IMR-90 (cell line): ENCODE measurements at regions not wholly inside any gene's neighbourhood (a gene's known extent, or its start where the extent isn't known, plus 50 kb on each side); places are given as distances from the start of the nearest gene placed in this dataset.

Experiments
- ATAC-seq: fragments of 200-7000 bp; cut with Tn5 transposase; 2 replicates; pipeline ENCODE4 v1.9.1; 2020; ENCODE audit warnings: low read depth, mild to moderate bottlenecking, moderate library complexity
- BruUV-seq: library from RNA; stranded (reverse); fragments of 400-500 nt; replicated peaks from 2 replicates; lab custom pipeline; 2021; lab: Mats Ljungman, UMichigan
- CTCF ChIA-PET: fragments of 300-600 bp; formaldehyde crosslinking; extraction: SDS; loops from one replicate; lab custom pipeline; 2021; ENCODE audit warnings: antibody characterized with exemption; lab: Yijun Ruan, JAX
- POLR2A ChIA-PET: fragments of 300-600 bp; sonication (Branson Sonifier 250); formaldehyde crosslinking; loops from one replicate; lab custom pipeline; 2022; ENCODE audit warnings: antibody characterized with exemption; ENCODE audit not compliant: unreplicated experiment; lab: Charles Lee
- DNase-seq: peaks from one replicate; pipeline ENCODE4 v3.0.0; 2013
- H2AFZ ChIP-seq: replicated peaks from 2 replicates; pipeline ENCODE3; 2013; ENCODE audit warnings: low read length, mild to moderate bottlenecking; ENCODE audit not compliant: poor library complexity
- H2AK5ac ChIP-seq: 2 replicates; pipeline ENCODE4 v1.6.1; 2013; ENCODE audit warnings: low read depth, low read length, inconsistent platforms
- H2AK9ac ChIP-seq: replicated peaks from 2 replicates; pipeline ENCODE3; 2013; ENCODE audit warnings: mild to moderate bottlenecking, low read depth, low read length, moderate library complexity; ENCODE audit not compliant: poor library complexity
- H2BK120ac ChIP-seq: 2 replicates; pipeline ENCODE4 v1.6.1; 2013; ENCODE audit warnings: low read depth, low read length, inconsistent platforms
- H2BK15ac ChIP-seq: 3 replicates; pipeline ENCODE4 v1.6.1; 2013; ENCODE audit warnings: low read depth, low read length, inconsistent platforms
- H2BK20ac ChIP-seq: 2 replicates; pipeline ENCODE4 v1.6.1; 2013; ENCODE audit warnings: low read depth, mild to moderate bottlenecking, inconsistent platforms, low read length, moderate library complexity
- H2BK5ac ChIP-seq: 2 replicates; pipeline ENCODE4 v1.6.1; 2013; ENCODE audit warnings: mild to moderate bottlenecking, low read depth, low read length, inconsistent platforms; ENCODE audit not compliant: poor library complexity, severe bottlenecking
- H3K14ac ChIP-seq: replicated peaks from 2 replicates; pipeline ENCODE4 v1.6.1; 2013; ENCODE audit warnings: low read depth, low read length, inconsistent platforms
- H3K18ac ChIP-seq: 2 replicates; pipeline ENCODE4 v1.6.1; 2013; ENCODE audit warnings: low read depth, low read length, control low read depth
- H3K23ac ChIP-seq: 2 replicates; pipeline ENCODE4 v1.6.1; 2013; ENCODE audit warnings: low read depth, low read length, inconsistent platforms
- H3K27ac ChIP-seq: 2 replicates; pipeline ENCODE4 v1.5.1; 2013; ENCODE audit warnings: mild to moderate bottlenecking, control low read depth, low read length; ENCODE audit not compliant: insufficient read depth
- H3K27me3 ChIP-seq: 2 replicates; pipeline ENCODE4 v1.6.1; 2013; ENCODE audit warnings: low read length; ENCODE audit not compliant: control insufficient read depth, insufficient read depth
- H3K36me3 ChIP-seq: 2 replicates; pipeline ENCODE4 v1.6.1; 2013; ENCODE audit warnings: low read length, mixed read lengths; ENCODE audit not compliant: control insufficient read depth, insufficient read depth
- H3K4ac ChIP-seq: 2 replicates; pipeline ENCODE4 v1.6.1; 2013; ENCODE audit warnings: low read depth, low read length, inconsistent platforms
- H3K4me1 ChIP-seq: 2 replicates; pipeline ENCODE4 v1.6.1; 2013; ENCODE audit warnings: low read length, mixed read lengths; ENCODE audit not compliant: control insufficient read depth, insufficient read depth
- H3K4me2 ChIP-seq: 2 replicates; pipeline ENCODE4 v1.6.1; 2013; ENCODE audit warnings: low read depth, mild to moderate bottlenecking, control low read depth, low read length, moderate library complexity
- H3K4me3 ChIP-seq: 2 replicates; pipeline ENCODE4 v1.5.1; 2013; ENCODE audit warnings: low read depth, mild to moderate bottlenecking, control low read depth, low read length, moderate library complexity; ENCODE audit not compliant: insufficient read depth
- H3K56ac ChIP-seq: 2 replicates; pipeline ENCODE4 v1.6.1; 2013; ENCODE audit warnings: low read length, inconsistent platforms; ENCODE audit not compliant: insufficient read depth; ENCODE audit errors: extremely low read depth
- H3K79me1 ChIP-seq, 2 experiments: 2 replicates each; pipeline ENCODE4 v1.6.1; 2013; ENCODE audit warnings: low read length in 2 of 2, inconsistent platforms in 1 of 2, low read depth in 1 of 2
- H3K9ac ChIP-seq: 2 replicates; pipeline ENCODE4 v1.6.1; 2013; ENCODE audit warnings: low read depth, low read length, control low read depth
- H3K9me1 ChIP-seq: 2 replicates; pipeline ENCODE4 v1.6.1; 2013; ENCODE audit warnings: low read length, inconsistent platforms; ENCODE audit not compliant: insufficient read depth
- H3K9me3 ChIP-seq: 2 replicates; pipeline ENCODE4 v1.6.1; 2013; ENCODE audit warnings: low read length; ENCODE audit not compliant: control insufficient read depth, insufficient read depth
- H4K20me1 ChIP-seq: 2 replicates; pipeline ENCODE4 v1.6.1; 2013; ENCODE audit warnings: low read length, inconsistent platforms; ENCODE audit not compliant: insufficient read depth
- H4K5ac ChIP-seq: 2 replicates; pipeline ENCODE4 v1.6.1; 2013; ENCODE audit warnings: mild to moderate bottlenecking, low read depth, low read length, control low read depth
- H4K8ac ChIP-seq, 2 experiments: 2 replicates each; pipeline ENCODE4 v1.6.1; 2013; ENCODE audit warnings: low read depth in 2 of 2, low read length in 2 of 2, control low read depth in 1 of 2, inconsistent platforms in 1 of 2
- H4K91ac ChIP-seq: 2 replicates; pipeline ENCODE4 v1.6.1; 2013; ENCODE audit warnings: low read depth, low read length, inconsistent platforms; ENCODE audit not compliant: insufficient read depth
- BHLHE40 ChIP-seq: fragments of 150-350 bp; IDR thresholded peaks from 2 replicates; pipeline ENCODE4 v1.6.1; 2016; ENCODE audit warnings: mild to moderate bottlenecking, low read depth, low read length
- CEBPB ChIP-seq: IDR thresholded peaks from 2 replicates; pipeline ENCODE4 v1.6.1; 2012; ENCODE audit warnings: low read depth, low read length, improper control_type of control experiment
- CHD1 ChIP-seq: IDR thresholded peaks from 2 replicates; pipeline ENCODE4 v1.6.1; 2012; ENCODE audit warnings: low read depth, low read length, improper control_type of control experiment
- CTCF ChIP-seq: conservative IDR thresholded peaks from 2 replicates; pipeline ENCODE4 v1.5.1; 2012; ENCODE audit warnings: mild to moderate bottlenecking, low read depth, low read length, improper control_type of control experiment
- ELK1 ChIP-seq: fragments of 150-350 bp; IDR thresholded peaks from 2 replicates; pipeline ENCODE4 v1.6.1; 2016; ENCODE audit warnings: low read depth, mild to moderate bottlenecking, low read length, moderate library complexity, borderline replicate concordance
- FOS ChIP-seq: fragments of 150-350 bp; IDR thresholded peaks from 2 replicates; pipeline ENCODE4 v1.6.1; 2016; ENCODE audit warnings: low read depth, low read length
- MAFK ChIP-seq: IDR thresholded peaks from 2 replicates; pipeline ENCODE4 v1.6.1; 2012; ENCODE audit warnings: low read depth, low read length, improper control_type of control experiment
- MAZ ChIP-seq: IDR thresholded peaks from 2 replicates; pipeline ENCODE4 v1.6.1; 2012; ENCODE audit warnings: low read depth, mild to moderate bottlenecking, low read length, improper control_type of control experiment, moderate library complexity, borderline replicate concordance
- MXI1 ChIP-seq: IDR thresholded peaks from 2 replicates; pipeline ENCODE4 v1.6.1; 2012; ENCODE audit warnings: low read depth, mild to moderate bottlenecking, low read length, moderate library complexity, borderline replicate concordance
- NFE2L2 ChIP-seq: fragments of 150-350 bp; IDR thresholded peaks from 2 replicates; pipeline ENCODE4 v1.6.1; 2016; ENCODE audit warnings: low read depth, mild to moderate bottlenecking, low read length
- POLR2A ChIP-seq: IDR thresholded peaks from 2 replicates; pipeline ENCODE4 v1.6.1; 2012; ENCODE audit warnings: mild to moderate bottlenecking, low read depth, low read length
- RAD21 ChIP-seq: IDR thresholded peaks from 2 replicates; pipeline ENCODE4 v1.6.1; 2012; ENCODE audit warnings: low read length, improper control_type of control experiment
- RCOR1 ChIP-seq: IDR thresholded peaks from 2 replicates; pipeline ENCODE4 v1.6.1; 2012; ENCODE audit warnings: mild to moderate bottlenecking, low read length, improper control_type of control experiment; ENCODE audit not compliant: insufficient replicate concordance
- RFX5 ChIP-seq: IDR thresholded peaks from 2 replicates; pipeline ENCODE4 v1.8.0; 2012; ENCODE audit warnings: low read depth, mild to moderate bottlenecking, low read length, moderate library complexity
- SMC3 ChIP-seq: fragments of 150-350 bp; IDR thresholded peaks from 2 replicates; pipeline ENCODE4 v1.6.1; 2016; ENCODE audit warnings: low read depth, mild to moderate bottlenecking, antibody characterized with exemption, low read length, moderate library complexity
- USF2 ChIP-seq: fragments of 150-350 bp; IDR thresholded peaks from 2 replicates; pipeline ENCODE4 v1.6.1; 2017; ENCODE audit warnings: mild to moderate bottlenecking, antibody characterized with exemption, low read length, low read depth
- WGBS, 2 experiments: methylation state at CpG; one replicate each; pipeline versions ENCODE4 v1.1.5 to v1.1.7; 2013; ENCODE audit warnings: missing lambda C conversion rate in 2 of 2; ENCODE audit not compliant: insufficient read length in 1 of 2; ENCODE audit errors: extremely low coverage in 2 of 2; 5-methylcytosine and 5-hydroxymethylcytosine counted together
- dilution Hi-C: fragments of 300-500 bp; cut with HindIII; formaldehyde crosslinking; loops from one replicate; pipeline ENCODE4 v1.14.3; 2018; ENCODE audit warnings: low sequenced_read_pairs; ENCODE audit not compliant: unreplicated experiment
- in situ Hi-C: fragments of 300-500 bp; cut with MboI; formaldehyde crosslinking; loops from 3 replicates; pipeline ENCODE4 v1.14.3; 2019; ENCODE audit warnings: low sequenced_read_pairs, inconsistent platforms, mixed read lengths
- intact Hi-C: fragments of 100-400 bp; cut with micrococcal nuclease; formaldehyde crosslinking; loops from 2 replicates; pipeline ENCODE4 v1.10.0; 2022

- dilution Hi-C loops: no loop called here
- Histone ChIP-seq H4K20me1 (no peaks in the 10 kb centered on the region), H2BK120ac (no peak overlapping the region), H3K56ac (no peak overlapping the region), H2AK9ac (no peak overlapping the region), H4K91ac (no peak overlapping the region), H3K27me3 (no peaks in the 10 kb centered on the region), H3K4me1 (no peaks in the 10 kb centered on the region), H3K4me2 (no peak overlapping the region), H3K14ac (no peak overlapping the region), H3K9ac (no peak overlapping the region), H3K4ac (no peak overlapping the region), H4K5ac (no peak overlapping the region), H3K23ac (no peak overlapping the region), H2BK5ac (no peak overlapping the region), H3K79me1 (no peaks in the 10 kb centered on the region), H3K18ac (no peak overlapping the region), H2BK15ac (no peak overlapping the region), H2AFZ (no peak overlapping the region), H2BK20ac (no peak overlapping the region), H3K36me3 (peaks cover 3% of the 10 kb centered on the region; the same call in 1 of the 2 replicates), H2AK5ac (no peak overlapping the region), H3K4me3 (no peak overlapping the region), H4K8ac (no peak overlapping the region), H3K9me3 (no peaks in the 10 kb centered on the region), H3K9me1 (no peaks in the 10 kb centered on the region), H3K27ac (no peak overlapping the region)
- intact Hi-C loops: no loop called here
- DNase-seq: no peak
- BruUV-seq: no TSS peak
- CTCF ChIA-PET: no interaction called here
- 88% methylated on average over 1 of the region's 5 CpGs; no CpG with 5 or more reads in 1 of the 2 experiments for WGBS, 2 experiments
- no peak for ATAC-seq
- POLR2A ChIA-PET: no interaction called here
- no peak for TF ChIP-seq SMC3
- no peak for TF ChIP-seq BHLHE40
- no peak for TF ChIP-seq CTCF
- TF ChIP-seq MXI1: no peak
- no peak for TF ChIP-seq FOS
- no peak for TF ChIP-seq USF2
- no peak for TF ChIP-seq CHD1
- TF ChIP-seq CEBPB: no peak
- no peak for TF ChIP-seq POLR2A
- no peak for TF ChIP-seq ELK1
- TF ChIP-seq RAD21: no peak
- no peak for TF ChIP-seq MAFK
- TF ChIP-seq NFE2L2: no peak
- TF ChIP-seq RCOR1: no peak
- TF ChIP-seq RFX5: no peak
- no peak for TF ChIP-seq MAZ
- in situ Hi-C loops: no loop called here
Observed at GRCh38 chr7:66869660-66870450, 51.2 kb upstream of the TMEM248 start.
